HG02973 (cell line): ENCODE measurements at regions not wholly inside any gene's neighbourhood (a gene's known extent, or its start where the extent isn't known, plus 50 kb on each side); places are given as distances from the start of the nearest gene placed in this dataset.
A peak's percentile ranks its signal among the peaks of the same experiment; 100 is the strongest.
"Not testable (repeated sequence)": the region's sequence is repeated elsewhere in the genome, so short reads cannot be mapped to it uniquely, and the experiment has no call there.

Experiments used
- ATAC-seq: cut with Tn5 transposase; IDR thresholded peaks from one replicate; pipeline ENCODE4 v1.9.1; 2021; ENCODE audit warnings: moderate library complexity; ENCODE audit not compliant: unreplicated experiment

GRCh38 chr14:105853089-105853906, 326.9 kb downstream of the TMEM121 start:
- no peak for ATAC-seq

GRCh38 chr14:105853907-105854599, 327.7 kb downstream of the TMEM121 start:
- ATAC-seq = no peak

GRCh38 chr14:105854600-105855245, 328.3 kb downstream of the TMEM121 start:
- no peak for ATAC-seq

- ATAC-seq = no peak
These were observed 329.0 kb downstream of the TMEM121 start for GRCh38 chr14:105855246-105855892.

- no peak for ATAC-seq
These were observed 329.7 kb downstream of the TMEM121 start for GRCh38 chr14:105855893-105856675.

GRCh38 chr14:105856676-105857219, 330.4 kb downstream of the TMEM121 start:
- no peak for ATAC-seq

- no peak for ATAC-seq
These were observed 330.9 kb downstream of the TMEM121 start for GRCh38 chr14:105857220-105857825.

GRCh38 chr14:105857826-105858675, 331.7 kb downstream of the TMEM121 start:
- no peak for ATAC-seq

GRCh38 chr14:105858676-105859025, 332.3 kb downstream of the TMEM121 start:
- ATAC-seq = no peak

GRCh38 chr14:105859073-105859716, 332.8 kb downstream of the TMEM121 start:
- ATAC-seq = not testable (repeated sequence)

GRCh38 chr14:105859717-105860614, 333.6 kb downstream of the TMEM121 start:
- no peak for ATAC-seq

GRCh38 chr14:105860615-105861580, 334.5 kb downstream of the TMEM121 start:
- no peak for ATAC-seq

GRCh38 chr14:105861985-105862465, 335.6 kb downstream of the TMEM121 start:
- peak; percentile 49 for ATAC-seq

GRCh38 chr14:105862581-105863239, 336.3 kb downstream of the TMEM121 start:
- ATAC-seq = no peak

GRCh38 chr14:105863296-105864108, 337.1 kb downstream of the TMEM121 start:
- ATAC-seq = no peak
